VCaP (cell line): ENCODE measurements at regions not wholly inside any gene's neighbourhood (a gene's known extent, or its start where the extent isn't known, plus 50 kb on each side); places are given as distances from the start of the nearest gene placed in this dataset.

Experiments used
- H3K27ac ChIP-seq: fragments of 450-650 bp; 2 replicates; pipeline ENCODE4 v1.5.1; 2017
- TF ChIP-seq, protein P1 (sequence below): fragments of 450-650 bp; conservative IDR thresholded peaks from 2 replicates; pipeline ENCODE4 v1.5.1; 2017; ENCODE audit warnings: mild to moderate bottlenecking, moderate library complexity

DNA sequence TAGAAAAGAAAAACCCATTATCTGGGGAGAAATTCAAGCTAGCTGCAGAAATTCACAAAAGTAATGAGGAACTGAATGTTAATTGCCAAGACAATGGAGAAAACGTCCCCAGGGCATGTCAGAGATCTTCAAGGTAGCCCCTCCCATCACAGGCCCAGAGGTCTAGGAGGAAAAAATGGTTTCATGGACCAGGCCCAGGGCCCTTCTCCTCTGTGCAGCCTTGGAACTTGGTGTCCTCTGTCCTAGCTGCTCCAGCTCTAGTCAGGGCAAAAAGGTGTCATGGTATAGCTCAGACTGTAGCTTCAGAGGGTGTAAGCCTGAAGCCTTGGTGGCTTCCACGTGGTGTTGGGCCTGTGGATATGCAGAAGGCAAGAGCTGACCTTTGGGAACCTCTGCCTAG is 411.8 kb downstream of the ADRA2A start:
- TF ChIP-seq, protein P1, sequence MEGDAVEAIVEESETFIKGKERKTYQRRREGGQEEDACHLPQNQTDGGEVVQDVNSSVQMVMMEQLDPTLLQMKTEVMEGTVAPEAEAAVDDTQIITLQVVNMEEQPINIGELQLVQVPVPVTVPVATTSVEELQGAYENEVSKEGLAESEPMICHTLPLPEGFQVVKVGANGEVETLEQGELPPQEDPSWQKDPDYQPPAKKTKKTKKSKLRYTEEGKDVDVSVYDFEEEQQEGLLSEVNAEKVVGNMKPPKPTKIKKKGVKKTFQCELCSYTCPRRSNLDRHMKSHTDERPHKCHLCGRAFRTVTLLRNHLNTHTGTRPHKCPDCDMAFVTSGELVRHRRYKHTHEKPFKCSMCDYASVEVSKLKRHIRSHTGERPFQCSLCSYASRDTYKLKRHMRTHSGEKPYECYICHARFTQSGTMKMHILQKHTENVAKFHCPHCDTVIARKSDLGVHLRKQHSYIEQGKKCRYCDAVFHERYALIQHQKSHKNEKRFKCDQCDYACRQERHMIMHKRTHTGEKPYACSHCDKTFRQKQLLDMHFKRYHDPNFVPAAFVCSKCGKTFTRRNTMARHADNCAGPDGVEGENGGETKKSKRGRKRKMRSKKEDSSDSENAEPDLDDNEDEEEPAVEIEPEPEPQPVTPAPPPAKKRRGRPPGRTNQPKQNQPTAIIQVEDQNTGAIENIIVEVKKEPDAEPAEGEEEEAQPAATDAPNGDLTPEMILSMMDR = no peak
- H3K27ac ChIP-seq = no peak overlapping the region

DNA sequence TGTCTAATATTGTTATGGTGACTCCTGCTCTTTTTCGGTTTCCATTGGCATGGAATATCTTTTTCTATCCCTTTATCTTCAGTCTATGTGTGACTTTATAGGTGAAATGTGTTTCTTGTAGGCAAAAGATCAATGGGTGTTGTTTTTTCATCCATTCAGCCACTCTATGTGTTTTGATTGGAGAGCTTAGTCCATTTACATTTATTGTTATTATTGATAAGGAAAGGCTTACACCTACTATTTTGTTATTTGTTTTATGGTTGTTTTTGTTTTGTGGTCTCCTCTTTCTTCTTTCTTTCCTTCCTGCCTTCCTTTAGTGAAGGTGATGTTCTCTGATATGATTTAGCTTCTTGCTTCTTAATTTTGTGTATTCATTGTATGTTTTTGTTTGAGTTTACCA is 414.3 kb downstream of the ADRA2A start:
- no peak overlapping the region for H3K27ac ChIP-seq
- TF ChIP-seq, protein P1 = no peak

DNA sequence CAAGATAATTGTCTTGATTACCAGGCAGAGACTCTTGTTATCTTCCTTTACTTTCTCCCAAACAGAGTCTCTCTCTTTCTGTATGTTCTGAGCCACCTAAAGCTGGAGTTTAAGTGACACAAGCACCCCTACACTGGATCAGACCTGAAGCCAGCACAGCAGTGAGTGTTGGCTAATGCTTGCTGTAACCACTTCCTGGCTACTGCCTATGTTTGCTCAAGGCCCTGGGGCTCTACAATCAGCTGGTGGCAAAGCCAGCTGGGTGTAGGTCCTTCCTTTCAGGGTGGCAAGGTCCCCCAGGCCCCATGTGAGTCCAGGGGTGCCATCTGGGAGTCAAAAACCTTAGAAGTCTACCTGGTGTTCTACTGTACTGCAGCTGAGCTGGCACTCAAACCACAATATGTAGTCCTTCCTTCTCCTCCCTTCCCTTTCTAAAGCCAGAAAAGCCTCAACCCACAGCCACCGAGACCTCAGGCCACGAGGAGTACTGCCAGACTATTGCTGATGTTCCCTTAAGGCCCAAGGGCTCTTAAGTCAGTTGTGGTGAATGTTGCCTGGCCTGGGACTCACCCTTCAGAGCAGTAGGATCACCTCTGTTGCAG is 416.3 kb downstream of the ADRA2A start:
- H3K27ac ChIP-seq = no peak overlapping the region
- TF ChIP-seq, protein P1 = no peak

GRCh38 chr10:111498560-111498959 is 421.7 kb downstream of the ADRA2A start:
- TF ChIP-seq, protein P1 = no peak

DNA sequence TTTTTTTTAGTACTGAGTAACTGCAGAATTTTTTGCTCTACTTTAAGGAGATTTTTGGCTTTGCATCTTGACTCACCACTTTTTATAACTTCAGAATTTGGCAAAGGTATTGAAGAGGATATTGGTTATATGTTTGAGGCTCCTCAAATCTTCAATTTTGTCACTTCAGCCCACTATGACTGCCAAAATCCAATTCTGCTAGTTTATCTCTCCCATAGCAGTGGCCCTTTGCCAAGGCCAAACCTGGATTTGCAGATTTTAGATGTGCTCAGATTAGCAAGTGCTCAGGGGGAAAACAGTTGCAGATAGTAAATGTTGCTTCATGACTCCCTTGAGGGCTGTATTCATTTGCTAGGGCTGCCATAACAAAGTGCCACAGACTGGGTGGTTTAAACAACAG is 427.5 kb downstream of the ADRA2A start:
- H3K27ac ChIP-seq = no peak overlapping the region
- TF ChIP-seq, protein P1 = no peak

More at GRCh38 chr10:111498560-111498959, 421.7 kb downstream of the ADRA2A start:
- H3K27ac ChIP-seq = no peak overlapping the region

DNA sequence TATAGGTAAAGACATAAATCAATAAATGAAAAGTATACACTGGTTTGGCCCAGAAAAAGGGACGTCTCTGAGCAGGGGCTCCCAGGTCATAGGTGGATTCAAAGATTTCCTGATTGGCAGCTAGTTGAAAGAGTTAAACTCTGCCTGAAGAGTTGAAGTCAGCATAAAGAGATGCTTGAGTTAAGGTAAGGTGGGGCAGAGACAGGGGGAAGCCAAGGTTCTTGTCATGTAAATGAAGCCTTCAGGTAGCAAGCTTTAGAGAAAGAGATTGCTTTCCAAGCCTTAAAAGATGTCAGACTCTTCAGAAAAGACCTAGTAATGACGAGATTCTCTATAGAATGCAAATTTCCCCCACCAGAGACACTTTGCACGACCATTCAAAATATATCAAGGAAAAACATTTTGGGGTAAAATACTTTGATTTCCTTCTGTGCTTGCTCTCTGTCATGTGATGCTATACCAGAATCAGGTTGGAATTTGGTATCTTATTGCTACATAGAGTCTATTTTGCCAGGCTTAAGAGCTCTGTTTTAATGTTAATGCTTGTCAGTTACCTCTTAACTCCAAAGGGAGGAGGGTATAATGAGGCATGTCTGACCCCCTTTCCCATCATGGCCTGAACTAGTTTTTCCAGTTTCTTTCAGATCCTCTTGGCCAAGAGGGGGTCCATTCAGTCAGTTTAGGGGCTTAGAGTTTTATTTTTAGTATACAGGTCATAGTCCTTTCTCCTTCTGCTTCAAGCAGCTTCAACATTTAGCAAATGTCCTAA is 429.6 kb downstream of the ADRA2A start:
- TF ChIP-seq, protein P1 = no peak
- no peak overlapping the region for H3K27ac ChIP-seq

DNA sequence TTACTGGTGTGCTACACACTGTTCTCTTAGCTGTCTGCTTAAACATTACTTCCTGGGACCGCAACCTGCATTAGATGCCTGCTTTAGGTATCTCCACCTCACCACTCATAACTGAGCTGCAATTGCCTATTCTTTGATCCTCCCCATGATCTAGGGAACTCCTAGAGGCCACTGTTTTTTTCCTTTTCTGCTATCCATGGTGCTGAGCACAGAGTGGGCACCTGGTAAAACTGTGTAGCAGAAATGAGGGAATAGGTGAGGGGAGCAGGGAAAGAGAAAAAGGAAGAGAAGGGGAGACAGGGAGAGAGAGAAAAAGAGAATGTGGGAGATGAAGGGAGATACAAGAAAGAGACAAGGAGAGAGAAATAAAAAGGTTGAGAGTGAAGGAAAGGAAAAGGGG is 434.9 kb downstream of the ADRA2A start:
- no peak overlapping the region for H3K27ac ChIP-seq
- TF ChIP-seq, protein P1 = no peak
